IPS DF 6.9 (cell line): ENCODE measurements at regions not wholly inside any gene's neighbourhood (a gene's known extent, or its start where the extent isn't known, plus 50 kb on each side); places are given as distances from the start of the nearest gene placed in this dataset.

Experiments used
- DNase-seq: peaks from one replicate; pipeline ENCODE4 v3.0.0-alpha.2; 2013; ENCODE audit warnings: low read depth, low spot score
- H3K27ac ChIP-seq: one replicate; pipeline ENCODE4 v1.5.1; 2013; ENCODE audit warnings: low read length, control low read depth
- H3K27me3 ChIP-seq: 2 replicates; pipeline ENCODE4 v1.6.1; 2013; ENCODE audit warnings: mild to moderate bottlenecking, low read length; ENCODE audit not compliant: control insufficient read depth, insufficient read depth
- H3K36me3 ChIP-seq: 2 replicates; pipeline ENCODE4 v1.6.1; 2013; ENCODE audit warnings: low read length; ENCODE audit not compliant: control insufficient read depth, insufficient read depth
- H3K4me1 ChIP-seq: 2 replicates; pipeline ENCODE4 v1.6.1; 2013; ENCODE audit warnings: low read length; ENCODE audit not compliant: control insufficient read depth, insufficient read depth
- H3K4me3 ChIP-seq: 2 replicates; pipeline ENCODE4 v1.5.1; 2013; ENCODE audit warnings: mild to moderate bottlenecking, low read length
- H3K9me3 ChIP-seq: 2 replicates; pipeline ENCODE4 v1.6.1; 2013; ENCODE audit warnings: low read length, inconsistent platforms; ENCODE audit not compliant: control insufficient read depth, insufficient read depth
- WGBS: extraction: QIAGEN DNeasy Blood & Tissue Kit; methylation state at CpG from one replicate; pipeline ENCODE4 v1.1.7; 2013; ENCODE audit warnings: mixed read lengths, missing lambda C conversion rate; ENCODE audit not compliant: insufficient read length, insufficient coverage; 5-methylcytosine and 5-hydroxymethylcytosine counted together

GRCh38 chr22:48825802-48826520, 1001.7 kb downstream of the BRD1 start:
- H3K9me3 ChIP-seq = peaks cover 26% of the 10 kb centered on the region
- H3K4me3 ChIP-seq = no peak overlapping the region

GRCh38 chr22:48824712-48825651, 1002.7 kb downstream of the BRD1 start:
- no peak for DNase-seq
- Histone ChIP-seq H3K27ac (no peak overlapping the region), H3K4me1 (no peaks in the 10 kb centered on the region; the same call in 1 of the 2 replicates), H3K27me3 (no peaks in the 10 kb centered on the region), H3K4me3 (no peak overlapping the region; the same call in 1 of the 2 replicates), H3K36me3 (no peaks in the 10 kb centered on the region), H3K9me3 (peaks cover 28% of the 10 kb centered on the region)
- 100% methylated on average over 1 of the region's 23 CpGs for WGBS

More at GRCh38 chr22:48825802-48826520, 1001.7 kb downstream of the BRD1 start:
- Histone ChIP-seq H3K4me1 (no peaks in the 10 kb centered on the region; the same call in 1 of the 2 replicates), H3K27me3 (no peaks in the 10 kb centered on the region), H3K27ac (no peak overlapping the region), H3K36me3 (no peaks in the 10 kb centered on the region)
- DNase-seq = no peak
- WGBS = no CpG with 5 or more reads among the region's 25 CpGs

GRCh38 chr22:48823941-48824340, 1003.7 kb downstream of the BRD1 start:
- Histone ChIP-seq H3K36me3 (no peaks in the 10 kb centered on the region), H3K27ac (no peak overlapping the region), H3K4me1 (no peaks in the 10 kb centered on the region; the same call in 1 of the 2 replicates), H3K9me3 (peaks cover 29% of the 10 kb centered on the region), H3K27me3 (no peaks in the 10 kb centered on the region), H3K4me3 (no peak overlapping the region)
- no peak for DNase-seq
- no CpG with 5 or more reads among the region's 12 CpGs for WGBS

GRCh38 chr22:48822278-48823233, 1005.1 kb downstream of the BRD1 start:
- H3K27me3 ChIP-seq = no peaks in the 10 kb centered on the region
- peaks cover 23% of the 10 kb centered on the region for H3K9me3 ChIP-seq
- H3K27ac ChIP-seq = no peak overlapping the region
- no CpG with 5 or more reads among the region's 19 CpGs for WGBS
- no peak overlapping the region for H3K4me3 ChIP-seq
- H3K4me1 ChIP-seq = no peaks in the 10 kb centered on the region; the same call in 1 of the 2 replicates
- no peak for DNase-seq
- H3K36me3 ChIP-seq = no peaks in the 10 kb centered on the region

GRCh38 chr22:48821727-48822126, 1005.9 kb downstream of the BRD1 start:
- no CpG with 5 or more reads among the region's 10 CpGs for WGBS
- Histone ChIP-seq H3K4me1 (no peaks in the 10 kb centered on the region), H3K27me3 (no peaks in the 10 kb centered on the region), H3K4me3 (no peak overlapping the region), H3K27ac (no peak overlapping the region), H3K9me3 (peaks cover 23% of the 10 kb centered on the region), H3K36me3 (no peaks in the 10 kb centered on the region)
- no peak for DNase-seq

- no peak overlapping the region for H3K27ac ChIP-seq
- H3K4me1 ChIP-seq = no peaks in the 10 kb centered on the region
- H3K4me3 ChIP-seq = no peak overlapping the region
- DNase-seq = no peak
- H3K36me3 ChIP-seq = no peaks in the 10 kb centered on the region
- no peaks in the 10 kb centered on the region for H3K27me3 ChIP-seq
- peaks cover 23% of the 10 kb centered on the region for H3K9me3 ChIP-seq
- no CpG with 5 or more reads among the region's 10 CpGs for WGBS
These were observed 1006.4 kb downstream of the BRD1 start for GRCh38 chr22:48821346-48821690.

- H3K4me3 ChIP-seq = no peak overlapping the region
- DNase-seq = no peak
- WGBS = no CpG with 5 or more reads among the region's 27 CpGs
- H3K36me3 ChIP-seq = no peaks in the 10 kb centered on the region
- H3K9me3 ChIP-seq = peaks cover 23% of the 10 kb centered on the region
- H3K27ac ChIP-seq = no peak overlapping the region
- no peaks in the 10 kb centered on the region for H3K4me1 ChIP-seq
- H3K27me3 ChIP-seq = no peaks in the 10 kb centered on the region
These were observed 1007.0 kb downstream of the BRD1 start for GRCh38 chr22:48820481-48821345.

- WGBS = no CpG with 5 or more reads among the region's 13 CpGs
- Histone ChIP-seq H3K4me3 (no peak overlapping the region), H3K27ac (no peak overlapping the region), H3K27me3 (no peaks in the 10 kb centered on the region), H3K9me3 (peaks cover 22% of the 10 kb centered on the region), H3K4me1 (no peaks in the 10 kb centered on the region), H3K36me3 (no peaks in the 10 kb centered on the region)
- DNase-seq = no peak
These were observed 1007.7 kb downstream of the BRD1 start for GRCh38 chr22:48819961-48820360.

- no peaks in the 10 kb centered on the region for H3K36me3 ChIP-seq
- H3K27me3 ChIP-seq = no peaks in the 10 kb centered on the region
- no peak overlapping the region for H3K27ac ChIP-seq
- no CpG with 5 or more reads among the region's 16 CpGs for WGBS
- H3K4me3 ChIP-seq = no peak overlapping the region
- peaks cover 22% of the 10 kb centered on the region for H3K9me3 ChIP-seq
- H3K4me1 ChIP-seq = no peaks in the 10 kb centered on the region
- DNase-seq = no peak
These were observed 1008.4 kb downstream of the BRD1 start for GRCh38 chr22:48819232-48819631.
